Stimulated activated CD4-positive, alpha-beta T cell treated with anti-CD3 and anti-CD28 coated beads, Interleukin-12 subunit alpha, Interleukin-12 subunit beta, amount 100 ng/mL, for 48 hours (primary cell): ENCODE measurements at regions not wholly inside any gene's neighbourhood (a gene's known extent, or its start where the extent isn't known, plus 50 kb on each side); places are given as distances from the start of the nearest gene placed in this dataset.
"Not testable (repeated sequence)": the region's sequence is repeated elsewhere in the genome, so short reads cannot be mapped to it uniquely, and the experiment has no call there.

Experiments
- DNase-seq, 3 donors: peaks; one replicate each; pipeline ENCODE4 v3.0.0-alpha.2; 2020; ENCODE audit warnings: low read depth in 2 of 3, low spot score in 1 of 3

DNA sequence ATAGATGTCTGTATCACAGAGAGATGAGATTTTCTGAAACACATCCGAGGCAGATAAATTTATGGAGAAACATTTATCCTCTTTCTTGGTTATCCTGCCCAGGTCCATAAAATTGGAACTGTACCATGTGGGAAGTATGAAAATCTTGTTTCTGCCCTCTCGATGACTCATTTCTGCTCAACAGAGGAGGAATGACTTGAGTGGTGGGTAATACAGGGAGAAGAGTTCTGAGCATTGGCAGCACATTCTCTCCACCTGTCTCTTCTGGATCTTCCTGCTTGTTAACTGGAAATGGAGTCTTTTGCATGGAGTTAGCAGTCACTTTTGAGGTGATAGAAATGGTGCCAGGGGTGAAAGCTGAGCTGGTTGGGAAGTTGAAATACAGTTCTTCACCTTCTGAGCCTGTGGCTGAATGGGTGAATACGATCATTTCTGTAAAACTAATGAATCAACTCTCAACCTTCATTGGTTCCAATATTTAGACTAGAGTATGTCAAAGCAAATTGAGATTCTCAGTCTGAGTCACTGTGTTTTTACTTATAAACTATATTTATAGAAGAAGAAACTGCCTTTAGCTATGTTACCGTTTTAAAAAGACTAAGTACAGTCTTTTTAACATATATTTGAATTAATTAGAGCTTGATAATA, 945.5 kb downstream of the SORCS3 start:
- no peak for DNase-seq

DNA sequence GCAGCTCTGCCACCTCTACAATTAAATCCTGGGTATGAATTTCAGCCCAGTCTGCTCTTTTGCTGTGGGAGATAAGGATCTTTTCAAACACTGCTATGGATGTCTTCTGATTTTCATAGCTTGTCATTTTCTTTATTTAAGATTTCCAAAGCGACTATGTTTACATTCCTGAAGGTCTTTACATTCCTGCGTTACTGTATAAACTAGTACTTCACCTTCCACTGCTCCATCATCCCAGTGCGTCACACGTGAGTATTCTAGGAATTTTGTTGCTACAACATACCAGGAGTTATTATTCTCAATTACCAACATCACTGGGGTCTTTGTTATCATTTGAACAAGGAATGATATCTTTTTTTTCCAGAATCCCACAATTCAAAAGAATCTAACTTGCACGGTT, 944.7 kb downstream of the SORCS3 start:
- no peak for DNase-seq

DNA sequence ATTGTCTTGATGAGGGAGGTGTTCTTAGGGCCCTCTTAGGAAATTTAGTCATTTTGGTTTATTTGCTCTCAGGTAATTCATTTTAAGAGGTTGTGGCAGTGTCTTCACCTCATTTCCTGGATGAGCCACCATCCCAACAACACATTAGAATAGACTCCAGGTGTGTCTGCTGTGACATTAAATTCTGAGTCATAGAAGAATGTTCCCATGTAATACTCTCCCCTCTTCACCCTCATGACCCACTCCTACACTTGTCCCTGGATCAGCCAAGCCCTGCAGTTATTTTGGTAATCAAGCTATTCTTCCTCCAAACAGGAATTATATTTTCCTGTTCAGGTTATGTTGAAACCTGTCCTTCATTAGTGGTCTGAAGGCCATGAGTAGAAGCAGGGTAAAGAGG, 944.1 kb downstream of the SORCS3 start:
- no peak for DNase-seq

DNA sequence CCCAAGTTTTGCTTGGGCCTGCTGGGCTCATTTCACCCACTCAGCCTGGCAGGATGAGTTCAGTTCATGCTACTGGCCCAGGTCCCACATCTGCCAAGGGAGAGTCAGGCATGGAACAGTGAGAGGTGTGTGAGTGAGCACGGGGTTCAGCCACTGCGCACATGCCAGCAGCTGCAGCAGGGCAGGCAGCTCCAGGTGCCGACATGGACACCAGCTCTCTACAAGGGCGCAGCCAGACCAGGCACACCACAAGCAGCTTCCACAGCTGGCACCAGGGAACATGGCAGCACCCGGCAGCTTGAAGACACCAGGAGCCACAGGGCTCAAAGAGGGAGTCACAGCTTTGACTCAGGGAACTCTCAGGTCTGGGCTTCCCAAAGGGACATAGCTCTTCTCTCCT, 938.0 kb downstream of the SORCS3 start:
- DNase-seq = no peak

DNA sequence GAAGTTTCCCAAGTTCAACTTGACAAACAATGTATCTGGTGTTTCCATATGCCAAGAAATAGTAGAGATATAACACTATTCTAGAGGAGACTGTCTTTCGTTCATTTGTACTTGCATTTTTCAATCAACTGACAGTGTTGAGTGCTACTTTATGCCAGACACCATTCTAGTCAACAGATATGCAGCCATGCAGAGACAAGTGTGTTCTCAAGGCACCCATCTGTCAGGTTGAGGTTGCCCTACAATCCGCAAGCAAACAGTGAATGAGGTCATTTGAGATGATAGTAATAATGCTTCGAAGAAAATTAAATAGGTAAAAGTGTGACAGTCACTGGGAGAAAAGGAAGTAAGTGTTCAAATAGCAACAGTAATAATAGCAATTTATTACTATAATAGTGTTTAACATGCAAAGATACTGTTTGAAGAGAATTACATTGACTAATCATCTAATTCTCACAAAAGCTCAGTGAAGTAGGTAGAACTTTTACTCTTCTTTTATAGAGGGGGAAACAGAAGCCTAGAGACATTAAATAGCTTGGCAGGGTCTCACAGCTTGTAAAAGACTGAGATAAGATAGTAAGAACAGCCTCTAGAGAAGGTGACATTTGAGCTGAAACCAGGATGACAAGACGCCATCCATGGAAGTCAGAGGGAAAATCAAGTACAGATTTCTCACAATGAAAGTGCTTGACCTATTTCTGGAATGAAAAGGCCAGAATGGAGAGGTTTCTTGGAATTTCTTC, 936.9 kb downstream of the SORCS3 start:
- no peak for DNase-seq

DNA sequence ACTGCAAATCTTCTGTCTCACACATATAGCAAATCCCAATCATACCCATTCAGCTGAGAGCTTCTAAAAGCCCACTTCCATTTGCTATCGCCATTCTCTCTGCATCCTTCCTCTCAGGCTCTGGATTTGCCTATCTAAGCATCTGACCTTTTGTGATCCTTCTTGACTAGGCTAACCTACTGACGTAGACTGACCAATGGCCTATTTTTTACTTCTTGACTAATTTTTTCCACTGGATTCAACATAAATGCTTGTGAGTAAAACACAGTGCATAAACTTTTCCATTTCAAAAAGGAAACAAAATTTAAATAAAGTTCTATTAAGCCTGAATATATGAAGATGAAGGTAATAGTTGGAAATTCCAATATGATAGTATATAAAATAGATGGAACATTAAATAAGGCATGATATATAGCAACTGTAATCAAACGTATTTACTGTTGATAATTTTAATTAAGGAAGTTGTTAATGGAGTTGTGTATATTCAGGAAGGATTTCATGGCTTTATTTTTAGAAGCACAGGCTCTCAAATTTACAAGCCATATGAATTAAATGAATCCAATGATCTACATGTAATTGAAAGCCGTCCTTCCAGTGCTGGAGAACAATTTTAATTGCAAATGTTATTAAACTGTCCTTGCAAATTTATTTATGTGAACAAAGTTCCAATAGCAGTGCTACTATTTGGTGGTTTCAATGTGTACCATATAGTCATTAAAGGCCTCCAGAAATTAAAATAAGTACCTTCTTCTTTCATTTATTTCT, 918.4 kb downstream of the SORCS3 start:
- DNase-seq = no peak

- not testable (repeated sequence) for DNase-seq
These were observed 909.4 kb downstream of the SORCS3 start for GRCh38 chr10:105550453-105550852.

GRCh38 chr10:105549731-105550130, 908.6 kb downstream of the SORCS3 start:
- DNase-seq = no peak

GRCh38 chr10:105545101-105545500, 904.0 kb downstream of the SORCS3 start:
- no peak for DNase-seq

DNA sequence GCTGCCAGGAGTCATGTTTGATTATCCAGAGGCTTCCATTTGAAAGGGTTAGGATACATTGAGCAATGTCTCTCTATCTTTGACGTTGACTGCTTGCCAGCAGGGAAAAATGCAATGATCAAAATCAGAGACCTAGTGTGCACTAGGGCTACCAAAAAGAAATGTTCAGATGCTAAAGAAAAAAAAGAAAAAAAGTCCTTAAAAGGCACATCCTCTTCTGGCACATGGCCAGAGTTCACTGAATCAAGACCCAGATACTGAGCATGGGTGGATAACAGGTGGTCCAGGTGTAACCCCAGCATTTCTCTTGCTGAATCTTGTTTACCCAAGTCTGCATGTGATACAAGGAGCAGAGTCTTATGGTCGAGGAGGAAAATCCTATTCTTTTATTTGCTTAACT, 899.3 kb downstream of the SORCS3 start:
- no peak for DNase-seq

- no peak for DNase-seq
These were observed 897.8 kb downstream of the SORCS3 start for GRCh38 chr10:105538874-105539273.

DNA sequence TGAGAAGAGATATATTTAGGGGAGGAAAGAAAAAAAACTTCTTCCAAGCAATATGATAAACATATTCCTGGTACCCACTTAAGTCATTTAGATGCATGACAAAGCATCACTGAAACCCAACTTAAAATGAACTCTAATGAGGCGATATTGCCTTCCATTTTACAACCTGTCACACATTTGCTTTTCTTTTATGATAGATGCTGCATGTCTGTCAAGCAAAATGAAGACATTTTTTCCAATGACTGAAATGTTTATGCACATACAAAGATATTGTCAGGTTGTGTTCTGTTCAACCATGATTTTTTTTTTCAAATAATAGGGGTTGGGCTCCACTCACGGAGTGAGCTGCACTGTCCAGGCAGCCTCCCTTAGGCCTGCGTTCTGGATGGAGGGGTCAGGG, 894.4 kb downstream of the SORCS3 start:
- no peak for DNase-seq

DNA sequence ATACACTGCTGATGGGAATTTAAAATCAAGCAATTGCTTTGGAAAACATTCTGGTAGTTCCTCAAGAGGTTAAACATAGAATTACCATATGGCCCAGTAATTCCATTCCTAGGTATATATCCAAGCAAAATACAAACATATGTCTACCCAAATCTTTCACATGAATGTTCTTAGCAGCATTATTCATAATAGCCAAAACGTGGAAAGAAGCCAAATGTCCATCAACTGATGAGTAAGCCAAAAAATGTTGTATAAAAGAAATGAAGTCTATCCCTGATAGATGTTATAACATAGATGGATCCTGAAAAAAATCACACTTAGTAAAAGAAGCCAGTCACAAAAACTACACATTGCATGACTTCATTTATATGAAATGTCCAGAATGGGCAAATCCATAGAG, 893.0 kb downstream of the SORCS3 start:
- DNase-seq = no peak

- DNase-seq = no peak
These were observed 875.4 kb downstream of the SORCS3 start for GRCh38 chr10:105516511-105516910.

GRCh38 chr10:105514106-105514505, 873.0 kb downstream of the SORCS3 start:
- DNase-seq = no peak

DNA sequence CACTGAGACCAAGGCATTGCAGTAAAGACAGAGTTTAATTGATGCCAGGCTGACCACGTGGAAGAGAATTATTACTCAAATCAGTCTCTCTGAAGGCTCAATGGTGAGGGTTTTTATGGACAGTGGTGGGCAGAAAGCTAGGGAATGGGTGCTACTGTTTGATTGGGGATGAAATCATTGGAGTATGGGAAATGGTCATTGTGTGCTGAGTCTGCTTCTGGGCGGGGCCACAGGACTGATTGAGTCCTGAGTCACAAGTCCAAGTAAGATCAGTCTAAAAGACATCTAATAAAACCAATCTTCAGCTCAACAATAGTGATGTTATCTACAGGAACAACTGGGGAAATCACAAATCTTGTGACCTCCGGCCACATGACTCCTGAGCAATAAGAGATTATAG, 868.4 kb downstream of the SORCS3 start:
- no peak for DNase-seq

DNA sequence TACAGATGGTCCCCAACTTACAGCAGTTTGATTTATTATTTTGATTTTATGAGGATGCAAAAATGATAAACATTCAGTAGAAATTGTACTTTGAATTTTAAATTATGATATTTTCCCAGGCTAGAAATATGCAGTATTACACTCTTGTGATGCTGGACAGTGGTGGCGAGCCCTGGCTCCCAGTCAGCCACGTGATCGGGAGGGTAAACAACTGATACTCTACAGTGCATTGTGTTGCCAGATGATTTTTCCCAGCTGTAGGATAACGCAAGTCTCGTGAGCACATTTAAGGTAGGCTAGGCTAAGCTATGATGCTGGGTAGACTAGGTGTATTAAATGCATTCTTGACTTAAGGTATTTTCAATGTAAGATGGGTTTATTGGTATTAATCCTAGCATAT, 865.2 kb downstream of the SORCS3 start:
- DNase-seq = no peak

DNA sequence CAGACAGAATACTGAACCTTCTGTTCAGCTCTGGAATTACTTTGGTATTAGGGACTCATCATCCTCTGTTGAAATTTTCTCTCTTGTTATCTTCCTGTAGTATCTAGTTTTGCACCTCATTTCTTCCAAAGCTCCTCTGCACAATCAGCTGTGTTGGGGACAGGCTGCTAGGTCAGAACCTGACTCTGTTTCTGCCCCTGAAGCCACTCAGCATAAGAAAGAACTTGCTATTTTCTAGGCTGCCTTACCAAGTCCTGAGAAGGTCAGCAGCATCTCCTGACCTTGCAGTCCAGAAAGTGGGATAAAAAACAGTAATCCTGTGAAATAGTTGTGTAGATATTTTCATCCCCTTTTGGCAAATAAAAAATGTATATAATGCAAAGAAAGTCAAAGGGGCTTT, 862.6 kb downstream of the SORCS3 start:
- no peak for DNase-seq

- no peak for DNase-seq
These were observed 861.0 kb downstream of the SORCS3 start for GRCh38 chr10:105502058-105502457.

GRCh38 chr10:105494944-105495343, 853.9 kb downstream of the SORCS3 start:
- no peak for DNase-seq

GRCh38 chr10:105494303-105494702, 853.2 kb downstream of the SORCS3 start:
- DNase-seq = no peak

GRCh38 chr10:105473170-105473569, 832.1 kb downstream of the SORCS3 start:
- DNase-seq = no peak
